Right cardiac atrium (tissue), 5 donors: ENCODE measurements at regions not wholly inside any gene's neighbourhood (a gene's known extent, or its start where the extent isn't known, plus 50 kb on each side); places are given as distances from the start of the nearest gene placed in this dataset.
"Not testable (repeated sequence)": the region's sequence is repeated elsewhere in the genome, so short reads cannot be mapped to it uniquely, and the experiment has no call there.

Experiments used
- ATAC-seq, 2 donors: fragments of 200-7000 bp; cut with Tn5 transposase; one replicate each; pipeline versions ENCODE4 v1.8.0 to v1.9.1; 2020; ENCODE audit warnings: moderate library complexity in 2 of 2, mild to moderate bottlenecking in 1 of 2
- DNase-seq, 3 donors: peaks; one replicate each; pipeline ENCODE4 v3.0.0-alpha.2; 2020
- H3K27ac ChIP-seq: one replicate; pipeline ENCODE4 v1.5.1; 2013; ENCODE audit warnings: mild to moderate bottlenecking, low read length, control low read depth, moderate library complexity
- H3K27me3 ChIP-seq: one replicate; pipeline ENCODE4 v1.6.1; 2013; ENCODE audit not compliant: control insufficient read depth, insufficient read depth
- H3K4me1 ChIP-seq: one replicate; pipeline ENCODE4 v1.6.1; 2013; ENCODE audit warnings: low read length; ENCODE audit not compliant: control insufficient read depth, insufficient read depth
- H3K4me3 ChIP-seq: one replicate; pipeline ENCODE4 v1.5.1; 2013; ENCODE audit warnings: low read length, control low read depth
- H3K9me3 ChIP-seq: one replicate; pipeline ENCODE4 v1.6.1; 2013; ENCODE audit warnings: low read length; ENCODE audit not compliant: control insufficient read depth
- WGBS: extraction: QIAGEN DNeasy Blood & Tissue Kit; methylation state at CpG from one replicate; pipeline ENCODE4 v1.1.7; 2013; 5-methylcytosine and 5-hydroxymethylcytosine counted together
- intact Hi-C, 4 donors: fragments of 100-400 bp; cut with DNase I; formaldehyde crosslinking; loops; one replicate each; pipeline versions ENCODE4 v1.11.0 to v1.14.0; 2022 to 2023
- donor health status: healthy with polysubstance abuse.
- donor health status: DM: no; HTN: yes; CAD: no.
- donor health status: DM: no; HTN: no; CAD: no.
- donor health status: DM: no; HTN: yes; CAD: no; lungs with severe emphysema.
- donor health status: DM: yes; HTN: yes; CAD: no.

- ATAC-seq = no peak
- H3K4me3 ChIP-seq = no peak overlapping the region
- H3K9me3 ChIP-seq = no peaks in the 10 kb centered on the region
- no peaks in the 10 kb centered on the region for H3K27me3 ChIP-seq
- WGBS = 86% methylated on average over 5 of the region's 5 CpGs
- H3K4me1 ChIP-seq = no peaks in the 10 kb centered on the region
- H3K27ac ChIP-seq = no peak overlapping the region
- intact Hi-C loops = no loop called here
- no peak for DNase-seq
Measured at GRCh38 chr2:16218161-16218560, 277.8 kb downstream of the MYCN start.

- ATAC-seq, H3K4me1 ChIP-seq, H3K9me3 ChIP-seq, H3K4me3 ChIP-seq, intact Hi-C loops, H3K27me3 ChIP-seq, H3K27ac ChIP-seq, DNase-seq: not testable (repeated sequence)
- WGBS = 91% methylated on average over 8 of the region's 8 CpGs
Measured at GRCh38 chr2:16217741-16218140, 277.4 kb downstream of the MYCN start.

DNA sequence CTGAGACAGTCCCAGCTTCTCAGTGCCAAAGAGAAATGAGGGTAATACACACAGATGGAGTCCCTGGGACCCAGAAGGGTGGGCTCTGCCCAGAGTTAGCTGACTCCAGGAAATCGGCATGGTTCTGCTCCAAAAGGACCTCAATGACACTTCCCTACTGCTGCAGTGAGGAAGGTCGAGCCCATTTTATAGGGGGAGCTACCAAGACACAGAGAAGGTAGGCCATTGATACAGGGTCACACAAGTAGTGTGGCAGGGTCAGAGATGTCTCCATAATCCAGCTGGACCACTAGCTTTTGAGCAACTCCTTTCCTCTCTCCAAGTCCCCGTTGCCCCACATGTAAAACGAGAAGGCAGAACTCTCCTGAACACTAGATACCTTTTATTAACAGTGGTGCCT is 276.9 kb downstream of the MYCN start:
- H3K9me3 ChIP-seq = no peaks in the 10 kb centered on the region
- no peak for DNase-seq
- H3K4me3 ChIP-seq = no peak overlapping the region
- H3K27me3 ChIP-seq = no peaks in the 10 kb centered on the region
- no peaks in the 10 kb centered on the region for H3K4me1 ChIP-seq
- 94% methylated on average over 4 of the region's 4 CpGs for WGBS
- intact Hi-C loops = no loop called here
- ATAC-seq = no peak
- no peak overlapping the region for H3K27ac ChIP-seq

- intact Hi-C loops = no loop called here
- no peak for DNase-seq
- Histone ChIP-seq H3K4me1 (no peaks in the 10 kb centered on the region), H3K4me3 (no peak overlapping the region), H3K9me3 (no peaks in the 10 kb centered on the region), H3K27me3 (no peaks in the 10 kb centered on the region), H3K27ac (no peak overlapping the region)
- no peak for ATAC-seq
- 88% methylated on average over 11 of the region's 11 CpGs for WGBS
Measured at GRCh38 chr2:16216558-16216945, 276.2 kb downstream of the MYCN start.

DNA sequence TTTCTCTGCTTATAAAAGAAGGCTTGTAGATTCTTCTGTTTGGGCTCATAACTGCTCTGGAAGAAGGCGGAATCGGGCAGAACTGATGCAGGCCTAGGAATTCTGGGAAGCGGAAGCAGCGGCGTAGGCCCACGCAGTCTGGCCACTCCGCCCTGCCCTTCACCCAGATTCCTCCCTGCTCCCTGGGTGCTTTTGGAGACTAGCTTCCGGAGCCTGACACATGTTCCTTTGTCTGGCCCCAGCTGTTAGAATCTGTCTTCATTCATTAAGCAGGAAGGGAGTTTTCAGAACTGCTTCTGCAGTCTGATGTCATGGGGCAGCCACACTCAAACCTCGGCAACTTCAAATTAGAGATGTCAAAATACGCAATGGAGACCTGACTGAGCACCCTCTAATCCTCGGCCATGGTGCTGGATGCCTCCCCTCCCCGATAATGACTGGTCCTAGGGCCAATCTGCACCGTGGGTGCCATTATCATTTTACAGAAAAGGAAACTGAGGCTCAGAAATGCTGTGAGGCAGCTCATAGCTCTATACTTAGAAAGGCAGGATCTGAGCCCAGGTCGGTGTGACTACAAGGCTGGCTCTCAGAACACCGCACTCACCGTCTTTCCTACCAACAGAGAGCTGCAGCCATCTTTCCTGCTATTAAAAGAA is 275.7 kb downstream of the MYCN start:
- no peaks in the 10 kb centered on the region for H3K9me3 ChIP-seq
- H3K27me3 ChIP-seq = no peaks in the 10 kb centered on the region
- intact Hi-C loops = no loop called here
- H3K4me1 ChIP-seq = no peaks in the 10 kb centered on the region
- ATAC-seq (peak in 1 of 2 donors; percentile 63), DNase-seq (no peak)
- WGBS = 57% methylated on average over 16 of the region's 16 CpGs
- no peak overlapping the region for H3K4me3 ChIP-seq
- H3K27ac ChIP-seq = no peak overlapping the region

GRCh38 chr2:16214861-16215260 is 274.5 kb downstream of the MYCN start:
- Histone ChIP-seq H3K4me3 (no peak overlapping the region), H3K27ac (no peak overlapping the region), H3K27me3 (no peaks in the 10 kb centered on the region), H3K4me1 (no peaks in the 10 kb centered on the region), H3K9me3 (no peaks in the 10 kb centered on the region)
- DNase-seq = no peak
- ATAC-seq = no peak
- intact Hi-C loops = no loop called here
- WGBS = 94% methylated on average over 5 of the region's 5 CpGs

- WGBS = 91% methylated on average over 1 of the region's 1 CpG
- H3K27me3 ChIP-seq = no peaks in the 10 kb centered on the region
- H3K9me3 ChIP-seq = no peaks in the 10 kb centered on the region
- H3K4me1 ChIP-seq = no peaks in the 10 kb centered on the region
- H3K27ac ChIP-seq = no peak overlapping the region
- H3K4me3 ChIP-seq = no peak overlapping the region
- no peak for DNase-seq
- ATAC-seq = no peak
- intact Hi-C loops = no loop called here
Measured at GRCh38 chr2:16214391-16214790, 274.0 kb downstream of the MYCN start.

- Histone ChIP-seq H3K27me3 (no peaks in the 10 kb centered on the region), H3K4me3 (no peak overlapping the region), H3K27ac (no peak overlapping the region), H3K9me3 (no peaks in the 10 kb centered on the region), H3K4me1 (no peaks in the 10 kb centered on the region)
- no peak for ATAC-seq
- DNase-seq = no peak
- intact Hi-C loops = no loop called here
- WGBS = 89% methylated on average over 6 of the region's 6 CpGs
Measured at GRCh38 chr2:16212321-16212720, 272.0 kb downstream of the MYCN start.

DNA sequence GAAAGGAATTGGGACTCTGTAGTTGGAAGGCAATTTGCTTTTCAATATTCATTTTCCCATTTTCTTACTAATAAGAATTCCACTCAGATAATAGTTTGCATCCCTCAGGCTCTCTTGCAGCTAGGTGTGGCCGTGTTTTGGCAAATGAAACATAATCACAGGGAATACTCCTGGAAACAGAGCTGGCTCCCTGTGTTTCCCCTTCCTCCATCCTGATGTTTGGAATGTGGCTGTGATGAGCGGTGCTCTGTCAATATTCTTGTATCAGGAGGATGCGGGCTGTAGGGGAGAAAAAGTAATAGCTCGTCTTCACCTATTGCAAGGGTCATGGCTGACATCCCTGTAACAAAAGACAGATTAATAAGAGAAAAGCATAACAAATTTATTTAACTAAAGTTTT is 271.0 kb downstream of the MYCN start:
- Histone ChIP-seq H3K4me3 (no peak overlapping the region), H3K9me3 (no peaks in the 10 kb centered on the region), H3K27ac (no peak overlapping the region), H3K27me3 (no peaks in the 10 kb centered on the region), H3K4me1 (no peaks in the 10 kb centered on the region)
- DNase-seq (no peak), ATAC-seq (no peak)
- intact Hi-C loops = no loop called here
- WGBS = 67% methylated on average over 4 of the region's 4 CpGs

- no peaks in the 10 kb centered on the region for H3K27me3 ChIP-seq
- intact Hi-C loops = no loop called here
- 82% methylated on average over 2 of the region's 2 CpGs for WGBS
- no peaks in the 10 kb centered on the region for H3K9me3 ChIP-seq
- no peak overlapping the region for H3K27ac ChIP-seq
- DNase-seq (no peak), ATAC-seq (no peak)
- no peak overlapping the region for H3K4me3 ChIP-seq
- H3K4me1 ChIP-seq = no peaks in the 10 kb centered on the region
Measured at GRCh38 chr2:16210841-16211240, 270.5 kb downstream of the MYCN start.

DNA sequence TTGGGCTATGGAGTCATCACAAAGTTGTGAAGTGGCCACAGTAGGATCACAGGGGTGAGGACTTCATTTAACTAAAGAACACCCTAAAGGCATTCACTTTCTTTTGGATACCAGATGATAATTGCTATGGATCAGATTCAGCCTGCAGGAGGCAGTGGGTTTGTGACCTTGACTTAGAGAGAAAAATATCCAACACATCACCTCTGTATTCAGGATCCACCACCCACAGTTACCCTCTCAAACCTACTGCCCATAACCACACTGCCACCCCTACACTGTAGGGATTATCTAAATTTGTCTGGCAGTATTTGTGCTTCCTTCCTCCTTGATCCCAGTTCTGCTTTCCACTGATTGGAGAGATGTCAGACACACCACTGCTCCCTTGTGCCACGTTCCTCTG is 269.4 kb downstream of the MYCN start:
- no peak for DNase-seq
- H3K27ac ChIP-seq = no peak overlapping the region
- no peaks in the 10 kb centered on the region for H3K27me3 ChIP-seq
- intact Hi-C loops = no loop called here
- H3K9me3 ChIP-seq = no peaks in the 10 kb centered on the region
- H3K4me3 ChIP-seq = no peak overlapping the region
- no peaks in the 10 kb centered on the region for H3K4me1 ChIP-seq
- WGBS = 44% methylated on average over 1 of the region's 1 CpG
- ATAC-seq = no peak

DNA sequence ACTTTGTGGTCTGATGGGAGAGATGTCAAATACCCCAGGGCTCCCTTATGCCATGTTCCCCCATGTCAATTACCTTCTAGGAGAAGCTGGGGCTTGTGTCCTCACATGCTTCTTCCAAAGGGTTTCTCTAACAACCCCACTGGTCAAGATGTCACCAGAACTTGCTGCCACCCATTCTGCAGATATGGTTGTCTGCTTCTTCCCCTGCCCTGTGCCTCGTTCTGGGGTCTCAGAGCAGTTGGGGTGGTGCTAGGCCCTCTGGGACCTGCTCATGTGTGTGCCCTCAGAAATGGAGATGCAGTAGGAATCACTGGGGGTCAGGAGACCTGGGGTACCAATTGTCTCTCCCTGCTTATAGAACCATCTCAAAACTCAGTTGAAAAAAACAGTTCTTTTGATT is 268.6 kb downstream of the MYCN start:
- Histone ChIP-seq H3K9me3 (no peaks in the 10 kb centered on the region), H3K4me3 (no peak overlapping the region), H3K4me1 (no peaks in the 10 kb centered on the region), H3K27ac (no peak overlapping the region), H3K27me3 (no peaks in the 10 kb centered on the region)
- intact Hi-C loops = no loop called here
- ATAC-seq (no peak), DNase-seq (no peak)
- 74% methylated on average over 1 of the region's 1 CpG for WGBS
